Inferior parietal cortex (tissue), 1 donor: ENCODE measurements at regions not wholly inside any gene's neighbourhood (a gene's known extent, or its start where the extent isn't known, plus 50 kb on each side); places are given as distances from the start of the nearest gene placed in this dataset.
"Not testable (repeated sequence)": the region's sequence is repeated elsewhere in the genome, so short reads cannot be mapped to it uniquely, and the experiment has no call there.

Source experiments
- DNase-seq: peaks from one replicate; pipeline ENCODE4 v3.0.0-alpha.2; 2016; ENCODE audit errors: extremely low spot score

DNA sequence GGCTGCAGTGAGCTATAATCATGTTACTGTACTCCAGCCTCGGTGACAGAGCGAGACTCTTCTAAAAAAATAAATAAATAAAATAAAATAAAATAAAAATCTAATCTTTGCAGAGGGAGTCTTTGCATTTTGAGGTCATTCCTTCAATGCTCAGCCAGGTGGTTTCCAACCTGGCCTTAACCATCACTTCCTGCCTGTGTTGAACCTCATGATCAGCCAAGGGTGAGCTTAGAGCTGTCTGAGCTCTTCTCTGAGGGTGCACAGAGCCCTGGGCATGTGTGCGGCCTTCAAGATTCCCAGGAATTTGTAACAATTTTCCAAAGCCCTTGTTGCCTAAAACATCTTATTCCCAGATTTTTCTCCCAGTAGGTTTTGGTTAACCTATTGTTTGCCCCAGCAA is 94.3 kb downstream of the KCNJ12 start:
- not testable (repeated sequence) for DNase-seq

DNA sequence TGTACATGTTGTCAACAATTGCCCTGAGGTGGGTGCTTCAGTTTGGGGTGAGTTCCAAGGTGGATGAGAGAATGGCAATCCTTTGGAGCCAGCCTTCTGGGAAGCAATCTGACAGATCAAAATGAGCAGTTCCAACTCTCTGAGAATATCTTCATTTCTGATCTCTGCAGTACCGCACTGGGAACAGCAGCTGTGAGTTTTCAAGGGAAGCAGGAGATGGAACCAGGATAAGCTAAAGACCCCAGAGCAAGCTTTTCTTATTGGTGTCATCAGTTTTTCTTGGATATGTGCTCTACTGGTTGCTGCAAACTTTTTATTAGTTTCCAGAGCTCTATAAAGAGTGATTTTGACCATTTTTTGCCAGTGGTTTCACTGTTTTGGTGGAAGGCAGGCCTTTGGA is 94.7 kb downstream of the KCNJ12 start:
- no peak for DNase-seq

DNA sequence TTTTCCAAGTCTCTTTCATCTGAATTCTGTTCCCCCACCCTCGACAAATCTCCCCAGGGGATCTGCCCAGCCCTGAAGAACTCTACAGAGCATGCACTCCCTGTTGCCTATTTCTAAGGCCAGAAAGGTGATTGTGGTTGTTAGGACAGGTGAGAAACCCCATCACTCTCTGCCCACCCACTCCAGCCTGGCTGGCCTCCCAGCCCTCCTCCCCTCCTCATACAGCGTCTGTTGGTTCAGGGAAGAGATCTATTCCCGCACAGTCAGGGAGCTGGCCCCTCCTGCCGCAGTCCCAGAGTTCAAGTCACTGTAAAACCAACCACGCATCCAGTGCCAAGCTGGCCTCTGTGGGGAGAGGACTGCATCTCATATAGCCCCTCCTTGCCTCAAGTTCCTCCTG is 98.7 kb downstream of the KCNJ12 start:
- DNase-seq, result no peak

DNA sequence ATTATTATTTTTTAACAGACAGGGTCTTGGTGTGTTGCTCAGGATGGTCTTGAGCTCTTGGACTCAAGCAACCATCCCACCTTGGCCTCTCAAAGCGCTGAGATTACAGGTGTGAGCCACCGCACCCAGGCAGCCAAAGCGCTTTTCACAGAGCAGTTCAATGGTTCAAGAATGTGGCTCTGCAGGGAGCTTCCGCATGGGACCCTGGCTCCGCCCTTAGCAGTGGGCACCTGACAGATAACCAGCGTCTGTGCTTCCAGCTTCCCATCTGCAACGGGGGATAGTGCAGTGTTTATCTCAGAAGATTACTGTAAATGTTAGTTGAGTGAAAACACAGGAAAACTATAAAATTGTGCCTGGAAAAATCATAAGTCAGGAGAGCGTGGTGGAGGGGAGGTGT is 99.4 kb downstream of the KCNJ12 start:
- DNase-seq, result no peak

DNA sequence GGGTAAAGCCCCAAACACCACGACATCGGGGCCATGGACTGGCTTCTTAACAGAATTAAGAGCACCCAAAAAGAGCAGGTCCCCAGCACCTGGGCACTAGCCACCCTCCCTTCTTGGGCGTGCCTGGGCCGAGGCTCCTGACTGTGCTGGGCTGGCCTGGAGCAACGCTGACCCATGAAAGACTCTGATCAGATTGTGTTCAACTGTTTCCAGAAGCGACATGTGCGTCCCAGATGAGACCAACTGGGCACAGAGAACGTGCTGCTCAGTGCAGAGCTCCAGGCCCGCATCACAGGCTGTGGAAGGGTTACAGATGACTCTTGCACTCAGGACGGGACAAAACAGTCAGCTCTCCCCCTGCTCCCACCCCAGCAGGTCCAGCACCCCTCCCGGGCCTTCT is 100.7 kb downstream of the KCNJ12 start:
- DNase-seq, result no peak

DNA sequence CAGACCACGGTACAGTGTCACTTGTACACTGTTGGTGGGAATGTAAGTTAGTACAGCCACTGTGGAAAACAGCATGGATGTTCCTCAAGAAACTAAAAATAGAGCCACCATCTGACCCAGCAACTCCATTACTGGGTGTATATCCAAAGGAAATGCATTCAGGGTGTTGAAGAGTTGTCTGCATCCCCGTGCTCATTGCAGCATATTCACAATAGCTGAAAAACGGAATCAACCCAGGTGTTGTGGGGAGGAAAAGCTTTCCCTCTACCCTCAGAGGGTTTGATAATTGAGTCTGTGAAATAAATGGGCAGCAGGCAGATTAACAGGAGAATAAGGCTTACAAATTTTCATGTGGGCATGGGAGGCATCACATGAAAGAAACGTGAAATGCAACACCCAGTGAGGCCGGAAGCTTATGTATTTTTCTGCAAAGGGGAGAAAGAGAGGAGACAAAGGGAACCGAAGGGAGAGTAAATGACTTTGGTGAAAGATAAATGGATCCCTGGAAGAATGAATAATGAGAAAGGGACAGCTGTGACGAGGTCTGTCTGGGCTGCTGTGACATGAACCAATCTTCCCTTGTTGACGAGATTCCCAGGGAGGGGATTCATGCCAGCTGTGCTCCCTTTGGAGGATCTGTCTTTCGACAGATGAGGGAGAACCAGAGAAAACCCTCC is 106.2 kb downstream of the KCNJ12 start:
- no peak for DNase-seq

DNA sequence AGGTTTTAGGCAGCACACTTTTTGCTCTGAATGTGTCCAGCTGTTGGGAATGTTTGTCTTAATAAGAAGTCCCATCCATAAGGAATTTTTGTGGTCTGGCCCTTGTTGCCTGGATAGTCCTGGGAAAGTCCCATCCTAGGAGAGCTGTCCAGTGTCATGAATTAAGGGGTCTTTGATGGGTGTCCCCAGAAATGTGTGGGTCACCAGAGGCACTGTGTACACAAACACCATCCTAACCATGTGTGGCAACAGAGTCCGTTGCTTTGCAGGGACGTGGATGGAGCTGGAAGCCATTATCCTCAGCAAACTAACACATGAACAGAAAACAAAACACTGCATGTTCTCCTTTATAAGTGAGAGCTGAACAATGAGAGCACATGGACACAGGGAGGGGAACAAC is 111.9 kb downstream of the KCNJ12 start:
- DNase-seq, result not testable (repeated sequence)

DNA sequence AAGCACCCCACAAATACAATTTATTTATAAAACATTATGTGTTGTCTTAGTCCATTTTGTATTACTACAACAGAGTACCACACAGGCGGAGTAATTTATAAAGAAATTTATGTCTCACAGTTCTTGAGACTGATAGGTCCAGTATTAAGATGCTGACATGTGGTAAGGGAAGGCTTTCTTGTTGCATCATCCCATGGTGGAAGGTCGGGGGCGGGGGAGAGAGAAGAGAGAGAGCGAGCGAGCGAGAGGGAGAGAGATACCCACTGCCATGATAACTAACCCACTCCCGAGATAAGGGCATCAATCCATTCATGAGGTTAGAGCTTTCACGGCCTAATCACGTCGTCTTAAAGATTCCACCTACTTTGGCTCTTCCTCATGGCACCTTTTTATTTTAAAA is 117.8 kb downstream of the KCNJ12 start:
- no peak for DNase-seq

DNA sequence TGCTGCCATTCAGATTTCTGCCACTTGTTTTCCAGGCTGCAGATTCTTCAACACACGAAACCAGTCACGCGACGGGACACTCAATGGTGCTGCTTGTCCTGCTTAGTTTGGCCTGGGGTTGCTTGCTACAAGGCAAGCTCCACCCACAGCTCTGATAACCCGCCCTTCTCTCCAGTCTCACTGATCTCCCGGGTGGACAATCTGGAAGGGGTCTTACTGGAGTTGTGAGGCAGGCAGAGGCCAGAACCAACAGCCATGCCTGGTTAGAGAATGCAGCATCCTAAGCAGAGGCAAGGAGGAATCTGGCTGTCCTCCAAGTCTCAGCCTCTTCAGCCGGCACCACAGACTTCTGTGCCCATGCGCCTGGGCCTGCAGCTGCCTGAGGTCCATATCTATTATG is 119.1 kb downstream of the KCNJ12 start:
- no peak for DNase-seq

DNA sequence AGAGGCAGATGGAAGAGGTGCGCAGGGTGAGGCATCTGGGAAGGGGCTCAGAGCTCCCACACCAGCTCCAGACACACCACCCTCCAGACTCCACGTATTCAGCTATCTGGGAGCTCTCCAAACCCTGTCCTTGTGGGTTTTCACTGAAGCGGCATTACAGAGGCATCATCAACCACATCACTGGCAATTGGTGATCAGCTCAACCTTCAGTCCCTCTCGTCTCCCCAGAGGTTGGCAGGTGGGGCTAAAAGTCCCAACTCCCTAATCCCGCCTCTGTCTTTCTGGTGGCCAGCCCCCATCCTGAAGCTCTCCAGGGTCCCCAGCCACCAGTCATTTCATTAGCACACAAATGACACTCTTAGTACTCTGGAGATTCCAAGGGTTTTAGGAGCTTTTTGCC is 123.9 kb downstream of the KCNJ12 start:
- DNase-seq, result no peak

DNA sequence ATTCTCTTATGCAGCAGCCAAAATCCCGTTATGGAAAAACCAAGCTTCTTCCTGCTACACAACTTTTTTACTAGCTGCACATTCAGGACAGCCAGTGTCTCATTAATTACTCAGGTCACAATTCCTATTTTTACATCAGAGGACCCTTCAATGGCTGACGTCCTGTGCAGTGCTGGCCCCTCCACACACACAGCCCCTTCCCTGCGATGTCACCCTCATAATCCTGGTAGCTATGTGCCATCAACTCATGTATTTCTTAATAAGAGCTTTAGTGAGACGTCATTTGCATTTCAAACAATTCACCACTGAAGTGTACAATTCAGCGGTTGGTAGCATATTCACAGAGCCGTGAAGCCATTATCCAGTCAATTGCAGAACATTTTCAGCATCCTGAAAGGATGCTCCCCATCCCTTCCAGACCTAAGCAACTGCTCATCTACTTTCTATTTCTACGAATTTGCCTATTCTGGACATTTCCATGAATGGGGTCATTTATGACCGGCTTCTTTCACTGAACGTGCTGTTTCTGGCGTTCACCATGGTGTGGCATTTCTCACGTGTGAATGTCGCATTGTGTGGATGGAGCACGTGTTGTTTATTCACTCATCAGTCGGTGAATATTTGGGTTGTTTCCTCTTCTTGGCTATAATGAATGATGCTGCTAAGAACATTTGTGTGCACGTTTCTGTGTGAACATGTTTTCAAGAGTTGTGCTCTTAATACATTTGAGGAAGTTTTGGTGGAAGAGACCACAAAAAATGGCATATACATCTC is 126.0 kb downstream of the KCNJ12 start:
- not testable (repeated sequence) for DNase-seq

DNA sequence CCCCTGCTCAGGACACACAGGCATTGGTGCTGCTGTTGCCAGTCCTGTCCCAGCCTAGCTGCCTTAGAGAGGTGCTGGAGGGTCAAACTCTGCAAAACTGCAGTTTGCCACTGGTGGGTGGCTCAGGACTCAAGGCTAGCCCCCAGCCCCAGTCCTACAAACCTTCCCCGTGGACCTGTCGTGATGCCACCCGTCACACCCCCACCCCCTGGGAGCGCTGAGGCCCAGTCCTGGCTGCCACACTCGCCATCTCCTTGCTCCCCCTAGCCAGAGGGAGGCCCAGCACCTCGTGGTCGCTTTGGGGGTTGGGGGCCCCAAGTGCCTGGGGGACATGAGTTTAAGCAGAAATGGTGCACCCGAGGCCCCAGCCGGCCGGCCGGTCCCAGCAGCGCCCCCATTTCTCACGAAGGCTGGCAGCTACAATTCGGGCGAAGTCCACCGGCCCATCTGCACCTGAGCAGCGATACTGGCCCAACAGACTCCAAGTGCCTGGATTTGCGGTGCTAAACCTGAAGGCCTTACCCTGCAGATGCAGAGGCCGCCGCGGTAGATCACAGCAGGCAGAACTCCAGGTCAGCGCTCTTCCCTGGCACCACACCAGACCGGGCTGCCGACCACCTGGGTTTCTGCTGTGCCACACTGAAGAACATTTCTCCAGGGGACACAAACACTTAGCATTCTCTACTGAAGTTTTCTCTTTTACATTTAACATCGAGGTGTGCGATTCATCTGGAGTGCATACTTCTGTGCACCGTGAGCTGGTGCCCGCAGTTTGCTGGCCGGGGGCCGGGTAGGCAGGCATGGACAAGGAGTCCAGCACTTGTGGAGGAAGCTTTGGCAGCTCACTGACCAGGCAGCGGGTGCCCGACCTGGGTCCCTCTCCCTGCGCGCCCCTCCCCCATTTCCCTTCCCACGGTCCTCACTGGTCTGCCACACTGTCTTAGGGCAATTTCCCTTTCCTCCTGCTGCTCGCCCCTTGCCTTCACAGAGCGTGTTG is 130.0 kb downstream of the KCNJ12 start:
- DNase-seq, result no peak

DNA sequence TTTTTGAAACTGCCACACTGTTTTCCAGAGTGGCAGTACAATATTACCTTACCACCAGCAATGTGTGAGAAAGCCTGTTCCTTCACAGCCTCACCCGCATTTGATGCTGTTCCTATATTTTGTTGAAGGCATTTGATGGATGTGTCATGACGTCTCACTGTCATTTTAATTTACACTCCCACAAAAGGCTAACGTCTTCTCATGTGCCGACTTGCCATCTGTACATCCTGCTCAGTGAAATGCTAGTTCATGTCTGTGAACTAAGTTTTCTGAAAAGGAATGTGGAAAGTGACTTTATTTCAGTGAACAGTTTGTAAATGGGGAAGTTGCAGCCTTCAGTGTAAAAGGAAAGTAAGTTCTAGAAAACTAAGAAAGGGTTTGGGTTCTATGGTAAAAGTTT is 131.6 kb downstream of the KCNJ12 start:
- not testable (repeated sequence) for DNase-seq

DNA sequence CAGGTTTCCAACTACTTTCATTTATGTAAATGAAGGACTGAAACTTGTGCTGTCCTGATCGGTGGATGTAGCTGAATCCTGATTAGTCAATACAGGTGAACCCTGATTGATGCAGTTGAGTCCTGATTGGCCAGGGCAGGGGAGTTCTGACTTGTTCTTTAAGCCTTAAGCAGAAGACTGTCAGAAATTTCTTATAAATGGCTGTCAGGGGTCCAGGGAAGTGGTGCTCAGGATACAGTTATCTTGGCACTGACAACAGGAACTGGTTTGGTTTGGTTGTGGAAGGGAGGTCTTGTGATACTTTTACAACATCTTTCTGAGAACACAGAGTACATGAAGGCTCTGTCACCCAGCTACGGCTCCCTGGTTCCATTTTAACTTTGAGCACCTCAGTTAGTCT is 132.1 kb downstream of the KCNJ12 start:
- DNase-seq, result no peak

DNA sequence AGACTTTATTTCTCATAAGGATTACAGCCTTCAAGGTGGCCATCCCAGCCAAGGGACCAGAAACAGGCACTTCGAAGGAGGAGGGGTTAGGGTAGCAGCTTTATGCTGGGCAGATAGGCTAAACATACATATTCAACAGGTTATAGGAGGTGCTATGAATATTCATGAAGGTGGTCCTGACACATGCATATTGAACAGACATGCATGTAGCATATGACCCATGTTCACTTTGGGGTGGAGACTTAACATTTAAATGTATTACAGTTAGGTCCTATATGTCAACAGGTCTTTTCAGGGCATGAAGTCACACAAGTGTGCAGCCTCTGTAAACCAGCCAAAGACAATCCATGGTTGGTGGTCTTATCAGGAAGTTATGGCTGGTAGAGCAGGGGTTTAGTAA is 133.2 kb downstream of the KCNJ12 start:
- DNase-seq, result not testable (repeated sequence)

DNA sequence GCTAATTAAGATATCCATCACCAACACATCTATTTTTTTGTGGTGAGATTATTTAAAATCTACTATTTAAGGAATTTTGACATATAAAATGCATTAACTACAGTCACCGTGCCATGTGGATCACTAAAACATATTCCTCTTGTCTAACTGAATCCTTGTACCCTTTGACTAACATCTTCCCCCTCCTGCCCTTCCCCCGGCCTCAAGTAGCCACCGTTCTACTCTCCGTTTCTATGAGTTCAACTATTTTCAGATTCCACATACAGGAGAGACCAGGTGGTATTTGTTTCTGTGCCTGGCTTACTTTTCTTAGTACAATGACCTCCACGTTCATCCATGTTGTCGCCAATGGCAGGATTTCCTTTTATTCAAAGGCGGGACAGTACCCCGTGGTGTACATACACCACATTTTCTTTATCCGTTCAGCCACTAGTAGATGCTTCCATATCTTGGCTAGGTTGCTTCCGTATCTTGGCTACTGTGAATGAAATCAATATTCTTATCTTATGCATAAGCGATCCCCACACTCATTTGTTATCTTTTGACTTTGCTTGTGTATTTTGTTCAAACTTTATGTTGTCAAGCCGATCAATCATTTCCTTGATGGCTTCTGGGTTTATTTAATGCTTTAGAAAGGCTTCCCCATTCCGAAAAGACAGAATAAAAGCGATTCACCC is 134.7 kb downstream of the KCNJ12 start:
- no peak for DNase-seq

DNA sequence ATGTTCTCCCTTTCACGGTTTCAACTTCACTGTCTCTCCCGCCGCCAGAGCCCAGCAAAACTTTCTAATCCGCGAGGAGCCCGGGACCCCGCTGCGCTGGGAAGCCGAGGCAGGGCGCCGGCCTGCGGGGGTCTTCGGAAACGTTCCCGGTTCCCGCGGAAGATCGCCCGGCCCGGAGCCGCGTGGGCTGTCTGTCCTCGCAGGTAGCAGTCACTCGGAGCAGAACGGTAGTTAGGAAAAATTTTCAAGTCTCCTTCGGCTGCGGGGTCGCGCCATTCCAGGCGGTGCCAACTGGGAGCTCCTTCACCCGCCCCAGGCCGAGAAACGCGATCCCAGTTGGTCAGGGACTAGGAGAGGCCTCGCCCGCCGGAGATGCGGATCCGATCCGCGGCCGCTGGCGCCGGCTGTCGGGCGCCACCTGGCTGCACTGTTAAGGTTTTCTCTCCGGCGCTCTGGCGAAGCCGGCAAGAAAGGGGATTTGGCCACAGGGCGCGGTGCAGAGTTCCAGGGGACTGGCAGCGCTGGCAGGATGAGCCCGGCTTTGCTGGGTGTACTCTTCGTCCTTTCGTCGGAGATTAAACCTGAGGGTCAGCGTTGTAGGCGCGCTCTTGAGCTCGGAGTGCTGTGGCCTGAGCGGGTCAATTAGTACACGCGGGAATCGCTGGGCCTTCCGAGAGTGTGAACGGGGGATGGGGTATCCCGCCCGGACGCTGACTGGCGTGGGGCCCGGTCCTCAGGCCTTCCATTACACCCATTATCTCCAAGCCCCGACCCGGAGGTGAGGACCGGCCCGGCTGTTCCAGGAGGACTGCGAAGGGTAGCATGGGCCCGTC is 135.4 kb downstream of the KCNJ12 start:
- DNase-seq, result peak; percentile 77

DNA sequence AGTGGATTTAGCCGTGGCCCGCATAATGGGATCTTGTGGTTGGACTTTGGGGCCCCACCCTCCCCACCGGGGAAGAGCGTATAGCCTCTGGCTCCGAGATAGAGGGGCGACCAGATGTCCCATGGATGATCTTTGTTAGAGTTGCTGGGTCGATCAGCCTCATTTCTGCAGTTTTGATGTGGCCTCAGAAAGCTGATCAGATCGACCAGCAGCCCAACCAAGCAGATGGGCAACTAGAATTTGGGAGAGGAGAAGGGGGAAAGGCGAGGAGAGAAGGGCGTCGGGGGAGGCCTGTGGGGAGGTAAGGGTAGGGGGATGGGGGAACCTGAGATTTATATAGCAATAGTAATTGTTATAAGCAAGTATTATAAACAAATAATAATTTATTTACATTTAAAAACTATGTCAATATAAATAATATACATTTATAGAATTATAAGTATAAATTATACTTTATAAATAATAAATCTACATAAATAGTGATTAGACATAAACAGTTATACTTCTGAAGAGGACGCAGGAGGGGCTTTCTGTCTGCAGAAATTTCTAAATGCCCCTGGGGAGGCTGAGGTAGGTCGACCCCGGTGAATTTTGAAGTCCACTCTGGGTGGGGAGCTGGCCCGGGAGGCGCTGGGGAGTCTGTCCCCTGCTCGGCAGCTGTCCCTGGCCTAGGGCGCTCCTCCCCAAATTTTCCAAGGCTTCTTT is 136.3 kb downstream of the KCNJ12 start:
- no peak for DNase-seq

DNA sequence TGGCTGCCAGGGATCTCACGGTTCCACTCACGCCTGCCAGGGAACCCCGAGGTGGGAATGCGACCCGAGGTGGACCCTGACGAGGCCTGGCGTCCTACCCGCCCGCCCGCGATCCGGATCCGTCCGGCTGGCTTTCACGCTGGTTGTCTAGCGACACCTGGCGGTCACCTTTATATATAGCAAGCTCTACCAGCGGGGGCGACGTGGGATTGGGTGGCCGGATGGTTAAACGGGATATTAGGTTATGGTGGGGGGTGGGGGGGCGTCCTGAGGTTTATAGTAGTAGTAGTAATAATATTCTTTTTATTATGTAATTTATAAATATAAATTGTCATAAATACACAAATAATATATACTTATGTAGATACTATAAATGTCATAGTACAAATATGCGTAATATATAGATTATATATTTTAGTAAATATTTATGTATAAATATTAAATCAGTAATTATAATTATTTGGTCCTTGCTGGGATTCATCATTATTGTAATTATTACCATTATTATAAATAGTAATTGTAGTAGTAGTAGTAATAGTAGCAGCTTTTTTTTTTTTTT is 136.9 kb downstream of the KCNJ12 start:
- DNase-seq, result peak; percentile 84

DNA sequence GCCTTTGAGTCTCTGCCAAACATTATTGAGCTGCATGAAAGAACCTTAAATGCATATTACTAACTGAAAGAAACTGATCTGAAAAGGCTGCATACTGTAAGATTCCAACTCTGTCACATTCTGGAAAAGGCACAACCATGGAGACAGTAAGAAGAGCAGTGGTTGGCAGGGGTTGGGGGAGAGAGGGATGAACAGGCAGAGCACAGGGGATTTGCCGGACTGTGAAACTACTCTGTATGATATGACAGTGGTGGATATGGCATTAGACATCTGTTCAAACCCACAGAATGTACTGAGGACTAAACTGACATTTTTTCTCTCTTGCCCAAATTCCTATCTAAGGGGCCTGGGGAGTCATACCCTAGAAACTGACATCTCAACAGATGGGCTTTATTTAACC is 138.4 kb downstream of the KCNJ12 start:
- not testable (repeated sequence) for DNase-seq
